GM21526 (cell line): ENCODE measurements at regions not wholly inside any gene's neighbourhood (a gene's known extent, or its start where the extent isn't known, plus 50 kb on each side); places are given as distances from the start of the nearest gene placed in this dataset.
"Not testable (repeated sequence)": the region's sequence is repeated elsewhere in the genome, so short reads cannot be mapped to it uniquely, and the experiment has no call there.

Source experiments
- ATAC-seq: cut with Tn5 transposase; IDR thresholded peaks from one replicate; pipeline ENCODE4 v1.9.1; 2021; ENCODE audit warnings: moderate library complexity; ENCODE audit not compliant: unreplicated experiment, low FRiP score

- ATAC-seq: no peak
Measured at GRCh38 chr4:59412739-59413138, 1787.4 kb upstream of the ADGRL3 start.

- no peak for ATAC-seq
Measured at GRCh38 chr4:59455751-59456150, 1744.4 kb upstream of the ADGRL3 start.

GRCh38 chr4:59457576-59457975 is 1742.5 kb upstream of the ADGRL3 start:
- no peak for ATAC-seq

- ATAC-seq: no peak
Measured at GRCh38 chr4:59484944-59485343, 1715.2 kb upstream of the ADGRL3 start.

GRCh38 chr4:59500103-59500502 is 1700.0 kb upstream of the ADGRL3 start:
- ATAC-seq: no peak

GRCh38 chr4:59503731-59504130 is 1696.4 kb upstream of the ADGRL3 start:
- ATAC-seq: no peak

GRCh38 chr4:59511809-59512208 is 1688.3 kb upstream of the ADGRL3 start:
- ATAC-seq: not testable (repeated sequence)

- ATAC-seq: no peak
Measured at GRCh38 chr4:59517007-59517406, 1683.1 kb upstream of the ADGRL3 start.

- no peak for ATAC-seq
Measured at GRCh38 chr4:59518005-59518823, 1681.9 kb upstream of the ADGRL3 start.

- no peak for ATAC-seq
Measured at GRCh38 chr4:59525885-59526284, 1674.2 kb upstream of the ADGRL3 start.

GRCh38 chr4:59535541-59535940 is 1664.6 kb upstream of the ADGRL3 start:
- ATAC-seq: no peak

GRCh38 chr4:59536428-59536827 is 1663.7 kb upstream of the ADGRL3 start:
- no peak for ATAC-seq

- no peak for ATAC-seq
Measured at GRCh38 chr4:59537246-59537886, 1662.8 kb upstream of the ADGRL3 start.

GRCh38 chr4:59539401-59539800 is 1660.7 kb upstream of the ADGRL3 start:
- no peak for ATAC-seq

- no peak for ATAC-seq
Measured at GRCh38 chr4:59540311-59540710, 1659.8 kb upstream of the ADGRL3 start.

GRCh38 chr4:59553063-59553720 is 1646.9 kb upstream of the ADGRL3 start:
- ATAC-seq: peak; percentile 66

- ATAC-seq: no peak
Measured at GRCh38 chr4:59553721-59554091, 1646.4 kb upstream of the ADGRL3 start.

- ATAC-seq: not testable (repeated sequence)
Measured at GRCh38 chr4:59556191-59556590, 1643.9 kb upstream of the ADGRL3 start.

GRCh38 chr4:59560141-59560648 is 1639.9 kb upstream of the ADGRL3 start:
- ATAC-seq: not testable (repeated sequence)

GRCh38 chr4:59565836-59566235 is 1634.3 kb upstream of the ADGRL3 start:
- ATAC-seq: no peak

- peak; percentile 89 for ATAC-seq
Measured at GRCh38 chr4:59570860-59571476, 1629.2 kb upstream of the ADGRL3 start.
